ENCODE measurements at regions not wholly inside any gene's neighbourhood (a gene's known extent, or its start where the extent isn't known, plus 50 kb on each side); places are given as distances from the start of the nearest gene placed in this dataset.

GRCh38 chr1:220974431-220974830, 95.2 kb downstream of the HLX start:
- TF ChIP-seq CTCF (optimal IDR thresholded peaks at IDR 0.05 in 1 of 3, IDR thresholded peaks at IDR 0.05 in 1 of 3, conservative IDR thresholded peaks at IDR 0.05 in 1 of 3; ENCODE audit: extremely low read depth in 1 of 3, insufficient read depth in 2 of 3, low read length in 3 of 3) (no peak), EZH2 (IDR thresholded peaks at IDR 0.05; ENCODE audit: low read length) (no peak)
